ENCODE measurements at regions not wholly inside any gene's neighbourhood (a gene's known extent, or its start where the extent isn't known, plus 50 kb on each side); places are given as distances from the start of the nearest gene placed in this dataset.
"Not testable (repeated sequence)": the region's sequence is repeated elsewhere in the genome, so short reads cannot be mapped to it uniquely, and the experiment has no call there.

- DNase-seq: no peak
These were observed 60.5 kb upstream of the NANOS1 start for GRCh38 chr10:118969014-118969413.

- peak; percentile 77 for DNase-seq
These were observed 58.7 kb upstream of the NANOS1 start for GRCh38 chr10:118970770-118971169.

GRCh38 chr10:118971187-118971586, 58.3 kb upstream of the NANOS1 start:
- peak; percentile 48 for DNase-seq

- DNase-seq: no peak
These were observed 57.6 kb upstream of the NANOS1 start for GRCh38 chr10:118971876-118972275.

- no peak for DNase-seq
These were observed 55.8 kb upstream of the NANOS1 start for GRCh38 chr10:118973744-118974143.

- DNase-seq: no peak
These were observed 54.6 kb upstream of the NANOS1 start for GRCh38 chr10:118974951-118975350.

- DNase-seq: not testable (repeated sequence)
These were observed 53.3 kb upstream of the NANOS1 start for GRCh38 chr10:118976219-118976618.

- peak; percentile 60 for DNase-seq
These were observed 52.4 kb upstream of the NANOS1 start for GRCh38 chr10:118977022-118977599.

GRCh38 chr10:118977835-118978234, 51.7 kb upstream of the NANOS1 start:
- peak; percentile 2 for DNase-seq

- DNase-seq: no peak
These were observed 51.1 kb upstream of the NANOS1 start for GRCh38 chr10:118978316-118978997.

- peak; percentile 1 for DNase-seq
These were observed 50.5 kb upstream of the NANOS1 start for GRCh38 chr10:118978998-118979350.

GRCh38 chr10:118979661-118980060, 49.9 kb upstream of the NANOS1 start:
- peak; percentile 0 for DNase-seq

Data from RPMI8226 (cell line).